BLaER1 (cell line): ENCODE measurements at regions not wholly inside any gene's neighbourhood (a gene's known extent, or its start where the extent isn't known, plus 50 kb on each side); places are given as distances from the start of the nearest gene placed in this dataset.

Experiments
- H3K27ac ChIP-seq: shearing (Covaris generic); formaldehyde crosslinking; 2 replicates; pipeline ENCODE4 v1.8.1; 2022
- H3K27me3 ChIP-seq: shearing (Covaris generic); formaldehyde crosslinking; 2 replicates; pipeline ENCODE4 v1.8.1; 2022
- H3K36me3 ChIP-seq: shearing (Covaris generic); formaldehyde crosslinking; 2 replicates; pipeline ENCODE4 v1.8.1; 2022
- H3K4me1 ChIP-seq: shearing (Covaris generic); formaldehyde crosslinking; 2 replicates; pipeline ENCODE4 v1.8.1; 2022
- H3K4me2 ChIP-seq: shearing (Covaris generic); formaldehyde crosslinking; 2 replicates; pipeline ENCODE4 v1.8.1; 2022
- H3K4me3 ChIP-seq: shearing (Covaris generic); formaldehyde crosslinking; 2 replicates; pipeline ENCODE4 v1.8.1; 2022
- H3K9ac ChIP-seq: shearing (Covaris generic); formaldehyde crosslinking; 2 replicates; pipeline ENCODE4 v1.8.1; 2022
- H3K9me3 ChIP-seq: shearing (Covaris generic); formaldehyde crosslinking; 2 replicates; pipeline ENCODE4 v1.8.1; 2022
- H4K20me1 ChIP-seq: shearing (Covaris generic); formaldehyde crosslinking; 2 replicates; pipeline ENCODE4 v1.8.1; 2022
- Cebpa-rat ChIP-seq: shearing (Covaris generic); IDR thresholded peaks from 2 replicates; pipeline ENCODE4 v1.8.1; 2022

GRCh38 chr2:14558335-14558919 lies 74.1 kb upstream of the LRATD1 start:
- TF ChIP-seq Cebpa-rat, result no peak

GRCh38 chr2:14560716-14561115 lies 71.8 kb upstream of the LRATD1 start:
- Histone ChIP-seq H4K20me1 (no peaks in the 10 kb centered on the region), H3K4me1 (no peaks in the 10 kb centered on the region), H3K36me3 (no peaks in the 10 kb centered on the region), H3K4me2 (no peak overlapping the region), H3K27me3 (no peaks in the 10 kb centered on the region), H3K9ac (no peak overlapping the region), H3K4me3 (no peak overlapping the region), H3K27ac (no peak overlapping the region), H3K9me3 (no peaks in the 10 kb centered on the region)
- no peak for TF ChIP-seq Cebpa-rat

More at GRCh38 chr2:14558335-14558919, 74.1 kb upstream of the LRATD1 start:
- no peak overlapping the region for H3K4me3 ChIP-seq
- no peaks in the 10 kb centered on the region for H3K9me3 ChIP-seq
- H3K36me3 ChIP-seq, result no peaks in the 10 kb centered on the region
- H3K9ac ChIP-seq, result no peak overlapping the region
- H3K4me1 ChIP-seq, result no peaks in the 10 kb centered on the region
- no peak overlapping the region for H3K4me2 ChIP-seq
- H4K20me1 ChIP-seq, result no peaks in the 10 kb centered on the region
- no peak overlapping the region for H3K27ac ChIP-seq
- H3K27me3 ChIP-seq, result no peaks in the 10 kb centered on the region

GRCh38 chr2:14563324-14563723 lies 69.2 kb upstream of the LRATD1 start:
- no peaks in the 10 kb centered on the region for H4K20me1 ChIP-seq
- TF ChIP-seq Cebpa-rat, result no peak

GRCh38 chr2:14565666-14566065 lies 66.9 kb upstream of the LRATD1 start:
- Histone ChIP-seq H3K4me2 (no peak overlapping the region), H3K27ac (no peak overlapping the region), H3K4me3 (no peak overlapping the region), H3K9ac (no peak overlapping the region), H3K27me3 (no peaks in the 10 kb centered on the region), H3K9me3 (no peaks in the 10 kb centered on the region), H4K20me1 (no peaks in the 10 kb centered on the region), H3K36me3 (no peaks in the 10 kb centered on the region), H3K4me1 (no peaks in the 10 kb centered on the region)
- TF ChIP-seq Cebpa-rat, result no peak

More at GRCh38 chr2:14563324-14563723, 69.2 kb upstream of the LRATD1 start:
- Histone ChIP-seq H3K9me3 (no peaks in the 10 kb centered on the region), H3K4me3 (no peak overlapping the region), H3K9ac (no peak overlapping the region), H3K4me1 (no peaks in the 10 kb centered on the region), H3K36me3 (no peaks in the 10 kb centered on the region), H3K4me2 (no peak overlapping the region), H3K27ac (no peak overlapping the region), H3K27me3 (no peaks in the 10 kb centered on the region)

GRCh38 chr2:14567561-14567960 lies 65.0 kb upstream of the LRATD1 start:
- no peaks in the 10 kb centered on the region for H3K27me3 ChIP-seq
- H3K36me3 ChIP-seq, result no peaks in the 10 kb centered on the region
- no peak overlapping the region for H3K27ac ChIP-seq
- no peak overlapping the region for H3K9ac ChIP-seq
- H3K9me3 ChIP-seq, result no peaks in the 10 kb centered on the region
- H3K4me1 ChIP-seq, result no peaks in the 10 kb centered on the region
- H4K20me1 ChIP-seq, result no peaks in the 10 kb centered on the region
- no peak for TF ChIP-seq Cebpa-rat
- H3K4me3 ChIP-seq, result no peak overlapping the region
- H3K4me2 ChIP-seq, result no peak overlapping the region

GRCh38 chr2:14569294-14569693 lies 63.2 kb upstream of the LRATD1 start:
- Histone ChIP-seq H3K27ac (no peak overlapping the region), H4K20me1 (no peaks in the 10 kb centered on the region), H3K4me2 (no peak overlapping the region), H3K4me1 (no peaks in the 10 kb centered on the region), H3K9me3 (no peaks in the 10 kb centered on the region), H3K9ac (no peak overlapping the region), H3K27me3 (no peaks in the 10 kb centered on the region), H3K4me3 (no peak overlapping the region), H3K36me3 (no peaks in the 10 kb centered on the region)
- no peak for TF ChIP-seq Cebpa-rat

GRCh38 chr2:14572633-14573032 lies 59.9 kb upstream of the LRATD1 start:
- no peak for TF ChIP-seq Cebpa-rat
- no peaks in the 10 kb centered on the region for H3K36me3 ChIP-seq
- no peaks in the 10 kb centered on the region for H3K9me3 ChIP-seq
- H3K9ac ChIP-seq, result no peak overlapping the region
- H3K4me1 ChIP-seq, result no peaks in the 10 kb centered on the region
- no peaks in the 10 kb centered on the region for H4K20me1 ChIP-seq
- no peaks in the 10 kb centered on the region for H3K27me3 ChIP-seq
- H3K4me3 ChIP-seq, result no peak overlapping the region
- no peak overlapping the region for H3K4me2 ChIP-seq
- no peak overlapping the region for H3K27ac ChIP-seq

GRCh38 chr2:14577843-14578242 lies 54.7 kb upstream of the LRATD1 start:
- H3K36me3 ChIP-seq, result no peaks in the 10 kb centered on the region
- H3K4me3 ChIP-seq, result no peak overlapping the region
- no peaks in the 10 kb centered on the region for H3K4me1 ChIP-seq
- no peaks in the 10 kb centered on the region for H3K9me3 ChIP-seq
- no peak overlapping the region for H3K4me2 ChIP-seq
- H3K27ac ChIP-seq, result no peak overlapping the region
- TF ChIP-seq Cebpa-rat, result no peak
- no peak overlapping the region for H3K9ac ChIP-seq
- H3K27me3 ChIP-seq, result no peaks in the 10 kb centered on the region
- H4K20me1 ChIP-seq, result no peaks in the 10 kb centered on the region
